GM19468 (cell line): ENCODE measurements at regions not wholly inside any gene's neighbourhood (a gene's known extent, or its start where the extent isn't known, plus 50 kb on each side); places are given as distances from the start of the nearest gene placed in this dataset.
"Not testable (repeated sequence)": the region's sequence is repeated elsewhere in the genome, so short reads cannot be mapped to it uniquely, and the experiment has no call there.

Experiments
- ATAC-seq: cut with Tn5 transposase; IDR thresholded peaks from one replicate; pipeline ENCODE4 v1.9.1; 2021; ENCODE audit warnings: mild to moderate bottlenecking, moderate library complexity, moderate number of reproducible peaks; ENCODE audit not compliant: unreplicated experiment; ENCODE audit errors: extremely low read depth

- ATAC-seq, result no peak
These were observed 181.0 kb upstream of the JUN start for GRCh38 chr1:58964880-58965279.

- no peak for ATAC-seq
These were observed 182.5 kb upstream of the JUN start for GRCh38 chr1:58966103-58966916.

- no peak for ATAC-seq
These were observed 183.3 kb upstream of the JUN start for GRCh38 chr1:58966917-58967740.

- peak; percentile 73 for ATAC-seq
These were observed 184.6 kb upstream of the JUN start for GRCh38 chr1:58968360-58968952.

- not testable (repeated sequence) for ATAC-seq
These were observed 185.3 kb upstream of the JUN start for GRCh38 chr1:58969176-58969575.

GRCh38 chr1:58971629-58972140 is 187.8 kb upstream of the JUN start:
- ATAC-seq, result no peak

GRCh38 chr1:58975888-58976287 is 192.0 kb upstream of the JUN start:
- no peak for ATAC-seq

- no peak for ATAC-seq
These were observed 192.4 kb upstream of the JUN start for GRCh38 chr1:58976294-58976693.

GRCh38 chr1:58977598-58977997 is 193.8 kb upstream of the JUN start:
- ATAC-seq, result no peak

GRCh38 chr1:58978096-58978495 is 194.2 kb upstream of the JUN start:
- no peak for ATAC-seq

GRCh38 chr1:58979086-58979485 is 195.2 kb upstream of the JUN start:
- no peak for ATAC-seq

- no peak for ATAC-seq
These were observed 195.8 kb upstream of the JUN start for GRCh38 chr1:58979677-58980076.

- no peak for ATAC-seq
These were observed 197.5 kb upstream of the JUN start for GRCh38 chr1:58981392-58981791.

- ATAC-seq, result no peak
These were observed 198.6 kb upstream of the JUN start for GRCh38 chr1:58982259-58982998.

- ATAC-seq, result no peak
These were observed 199.3 kb upstream of the JUN start for GRCh38 chr1:58983162-58983561.

GRCh38 chr1:58983633-58984245 is 199.9 kb upstream of the JUN start:
- ATAC-seq, result no peak

GRCh38 chr1:58986996-58987767 is 203.3 kb upstream of the JUN start:
- ATAC-seq, result no peak

GRCh38 chr1:58988752-58989151 is 204.9 kb upstream of the JUN start:
- ATAC-seq, result no peak

- ATAC-seq, result no peak
These were observed 206.0 kb upstream of the JUN start for GRCh38 chr1:58989845-58990244.
